Peyer's patch (tissue), 4 donors: ENCODE measurements at regions not wholly inside any gene's neighbourhood (a gene's known extent, or its start where the extent isn't known, plus 50 kb on each side); places are given as distances from the start of the nearest gene placed in this dataset.

ENCODE experiments used
- POLR2A ChIP-seq, 2 donors: fragments of 450-650 bp; IDR thresholded peaks; one replicate each; pipeline ENCODE4 v1.5.1; 2017; ENCODE audit warnings: antibody characterized with exemption in 2 of 2, mild to moderate bottlenecking in 2 of 2, moderate library complexity in 2 of 2
- TF ChIP-seq, protein P1 (sequence below), 6 experiments: fragments of 450-650 bp in 4 of 6; fragments of 200-600 bp in 2 of 6; sonication (generic) in 1 of 6; IDR thresholded peaks; one replicate each; pipeline ENCODE4 v1.5.1; 2017 to 2019; ENCODE audit warnings: antibody characterized with exemption in 6 of 6, mild to moderate bottlenecking in 3 of 6, moderate library complexity in 1 of 6

DNA sequence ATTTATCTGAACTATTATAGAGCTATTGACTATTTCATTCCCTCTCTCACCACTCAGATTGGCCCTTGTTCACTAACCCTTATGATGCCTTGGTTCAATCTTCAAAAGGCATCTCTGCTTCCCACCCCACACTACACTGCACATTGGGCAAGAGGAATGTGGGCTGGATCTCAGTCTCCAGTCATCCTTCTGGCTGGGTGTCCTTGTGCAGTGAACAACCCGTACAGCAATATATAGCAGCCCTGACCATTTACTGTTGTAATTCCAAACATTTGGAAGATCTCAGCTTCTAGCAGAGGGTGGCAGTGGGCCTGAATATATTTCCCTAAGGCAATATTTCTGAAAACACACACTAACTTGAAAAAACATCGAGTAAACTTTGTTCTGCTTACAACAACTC lies 199.2 kb upstream of the GDNF start:
- TF ChIP-seq POLR2A (IDR thresholded peaks at IDR 0.05): no peak
- TF ChIP-seq, protein P1, sequence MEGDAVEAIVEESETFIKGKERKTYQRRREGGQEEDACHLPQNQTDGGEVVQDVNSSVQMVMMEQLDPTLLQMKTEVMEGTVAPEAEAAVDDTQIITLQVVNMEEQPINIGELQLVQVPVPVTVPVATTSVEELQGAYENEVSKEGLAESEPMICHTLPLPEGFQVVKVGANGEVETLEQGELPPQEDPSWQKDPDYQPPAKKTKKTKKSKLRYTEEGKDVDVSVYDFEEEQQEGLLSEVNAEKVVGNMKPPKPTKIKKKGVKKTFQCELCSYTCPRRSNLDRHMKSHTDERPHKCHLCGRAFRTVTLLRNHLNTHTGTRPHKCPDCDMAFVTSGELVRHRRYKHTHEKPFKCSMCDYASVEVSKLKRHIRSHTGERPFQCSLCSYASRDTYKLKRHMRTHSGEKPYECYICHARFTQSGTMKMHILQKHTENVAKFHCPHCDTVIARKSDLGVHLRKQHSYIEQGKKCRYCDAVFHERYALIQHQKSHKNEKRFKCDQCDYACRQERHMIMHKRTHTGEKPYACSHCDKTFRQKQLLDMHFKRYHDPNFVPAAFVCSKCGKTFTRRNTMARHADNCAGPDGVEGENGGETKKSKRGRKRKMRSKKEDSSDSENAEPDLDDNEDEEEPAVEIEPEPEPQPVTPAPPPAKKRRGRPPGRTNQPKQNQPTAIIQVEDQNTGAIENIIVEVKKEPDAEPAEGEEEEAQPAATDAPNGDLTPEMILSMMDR (IDR thresholded peaks at IDR 0.05): no peak
